ENCODE measurements at regions not wholly inside any gene's neighbourhood (a gene's known extent, or its start where the extent isn't known, plus 50 kb on each side); places are given as distances from the start of the nearest gene placed in this dataset.

- Histone ChIP-seq H3K4me3 (no peak overlapping the region), H3K27me3 (no peaks in the 10 kb centered on the region), H3K36me3 (no peaks in the 10 kb centered on the region), H3K27ac (peak overlapping the region in 7 of 10 donors; percentile 2 to 61 (median 35)), H3K9me3 (no peaks in the 10 kb centered on the region), H3K4me1 (peaks cover 6 to 65% (median 37%) of the 10 kb centered on the region in 9 donors)
- DNase-seq (no peak), ATAC-seq (no peak)
- TF ChIP-seq CTCF (IDR thresholded peaks at IDR 0.05) = peak in 1 of 9 donors; percentile 8
- intact Hi-C loops (cut with DNase I) = loop anchor here in 1 of 10 donors (5.0 kb wide), 2 partner anchors 37 to 43 kb away; no protein-coding TSS in a partner anchor
These were observed 232.9 kb upstream of the STK17B start for GRCh38 chr2:196404276-196404675.

DNA sequence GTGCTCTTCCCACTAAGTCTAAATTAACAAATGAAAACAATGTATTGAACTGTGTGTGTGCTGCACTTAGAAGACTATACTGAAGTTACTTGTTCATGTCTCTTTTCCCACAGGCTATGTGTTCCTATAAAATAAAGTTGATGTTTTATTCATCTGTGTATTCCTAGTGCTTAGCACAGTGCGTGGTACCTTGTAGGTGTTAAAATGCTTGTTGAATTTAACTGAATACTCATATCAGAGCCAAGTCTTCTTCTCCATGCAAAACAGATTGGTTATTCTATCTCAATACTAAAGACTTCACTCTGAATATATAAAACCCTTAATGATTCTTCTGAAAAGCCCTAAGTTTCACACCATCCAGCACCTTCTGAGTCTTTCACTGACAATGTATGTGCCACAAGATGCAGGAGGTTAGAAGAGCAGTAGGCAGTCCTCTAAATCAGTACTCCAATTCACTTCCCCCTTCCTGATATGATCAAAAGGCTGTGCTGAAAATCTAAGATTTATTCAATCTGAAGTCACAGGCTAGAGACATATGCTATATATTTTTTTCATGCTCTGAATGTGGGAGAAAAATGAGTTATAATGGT lies 231.7 kb upstream of the CCDC150 start:
- intact Hi-C loops (cut with DNase I) = loop anchor here in 2 of 10 donors (2.0 to 5.0 kb wide), 2 partner anchors 45 to 335 kb away; no protein-coding TSS in a partner anchor
- peaks cover 0 to 65% (median 31%) of the 10 kb centered on the region in 9 donors for H3K4me1 ChIP-seq
- no peaks in the 10 kb centered on the region for H3K36me3 ChIP-seq
- no peaks in the 10 kb centered on the region for H3K9me3 ChIP-seq
- no peak overlapping the region for H3K27ac ChIP-seq
- H3K27me3 ChIP-seq = no peaks in the 10 kb centered on the region
- ATAC-seq (no peak), DNase-seq (no peak)
- TF ChIP-seq CTCF (IDR thresholded peaks at IDR 0.05) = no peak
- no peak overlapping the region for H3K4me3 ChIP-seq
- 91 to 97% methylated on average over 1 of the region's 1 CpG for WGBS, 2 donors

- DNase-seq (no peak), ATAC-seq (no peak)
- Histone ChIP-seq H3K4me3 (no peak overlapping the region), H3K9me3 (no peaks in the 10 kb centered on the region), H3K36me3 (no peaks in the 10 kb centered on the region), H3K4me1 (peaks cover 0 to 60% (median 24%) of the 10 kb centered on the region in 9 donors), H3K27me3 (no peaks in the 10 kb centered on the region), H3K27ac (no peak overlapping the region)
- 92 to 99% methylated on average over 3 of the region's 3 CpGs for WGBS, 2 donors
- intact Hi-C loops (cut with DNase I) = loop anchor here in 2 of 10 donors (2.0 to 5.0 kb wide), 2 partner anchors 47 to 333 kb away; no protein-coding TSS in a partner anchor
- no peak for TF ChIP-seq CTCF (IDR thresholded peaks at IDR 0.05)
These were observed 230.1 kb upstream of the CCDC150 start for GRCh38 chr2:196409376-196409775.

DNA sequence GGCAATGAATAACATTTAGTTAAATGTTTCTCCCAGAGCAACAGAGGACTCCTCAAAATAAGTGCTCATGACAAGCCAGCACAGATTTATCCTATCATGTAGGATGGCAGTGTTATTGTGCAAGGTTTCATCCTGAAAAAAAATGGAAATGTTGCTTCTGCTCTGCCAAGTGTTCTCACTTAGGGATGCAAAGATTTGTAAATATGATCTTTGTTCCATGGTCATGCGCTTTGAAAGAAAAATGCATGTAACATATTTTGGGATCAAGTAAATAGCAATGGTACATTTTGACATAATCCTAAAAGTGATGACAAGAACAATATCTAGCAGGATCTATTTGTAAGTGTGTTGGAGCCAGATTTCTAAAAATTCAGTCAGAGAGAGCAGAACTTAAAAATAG lies 229.5 kb upstream of the CCDC150 start:
- H3K4me1 ChIP-seq = peaks cover 0 to 60% (median 22%) of the 10 kb centered on the region in 9 donors
- H3K4me3 ChIP-seq = no peak overlapping the region
- TF ChIP-seq CTCF (IDR thresholded peaks at IDR 0.05) = no peak
- no peaks in the 10 kb centered on the region for H3K27me3 ChIP-seq
- WGBS, 2 donors = 74 to 76% methylated on average over 1 of the region's 1 CpG
- intact Hi-C loops (cut with DNase I) = no loop called here
- ATAC-seq (no peak), DNase-seq (no peak)
- H3K27ac ChIP-seq = no peak overlapping the region
- no peaks in the 10 kb centered on the region for H3K36me3 ChIP-seq
- no peaks in the 10 kb centered on the region for H3K9me3 ChIP-seq
